ENCODE measurements at regions not wholly inside any gene's neighbourhood (a gene's known extent, or its start where the extent isn't known, plus 50 kb on each side); places are given as distances from the start of the nearest gene placed in this dataset.

- intact Hi-C loops (cut with DNase I), result no loop called here
- DNase-seq (ENCODE audit: low spot score), result no peak
These were observed 113.6 kb upstream of the RET start for GRCh38 chr10:42963312-42963711.

- intact Hi-C loops (cut with DNase I), result no loop called here
- DNase-seq (ENCODE audit: low spot score), result no peak
These were observed 107.7 kb upstream of the RET start for GRCh38 chr10:42969147-42969546.

- DNase-seq (ENCODE audit: low spot score), result peak; percentile 60
- intact Hi-C loops (cut with DNase I), result no loop called here
These were observed 107.0 kb upstream of the RET start for GRCh38 chr10:42969909-42970308.

- intact Hi-C loops (cut with DNase I), result no loop called here
These were observed 106.2 kb upstream of the RET start for GRCh38 chr10:42970451-42971250.

GRCh38 chr10:42971251-42971599, 105.6 kb upstream of the RET start:
- intact Hi-C loops (cut with DNase I), result no loop called here
- no peak for DNase-seq (ENCODE audit: low spot score)

More at GRCh38 chr10:42970451-42971250, 106.2 kb upstream of the RET start:
- peak; percentile 51 for DNase-seq (ENCODE audit: low spot score)

- no peak for DNase-seq (ENCODE audit: low spot score)
- intact Hi-C loops (cut with DNase I), result no loop called here
These were observed 103.9 kb upstream of the RET start for GRCh38 chr10:42972946-42973345.

GRCh38 chr10:42973411-42973810, 103.5 kb upstream of the RET start:
- intact Hi-C loops (cut with DNase I), result no loop called here
- DNase-seq (ENCODE audit: low spot score), result peak; percentile 24

GRCh38 chr10:42973870-42974692, 102.8 kb upstream of the RET start:
- peak; percentile 70 for DNase-seq (ENCODE audit: low spot score)
- intact Hi-C loops (cut with DNase I), result no loop called here

GRCh38 chr10:42974693-42975002, 102.2 kb upstream of the RET start:
- intact Hi-C loops (cut with DNase I), result no loop called here
- no peak for DNase-seq (ENCODE audit: low spot score)

GRCh38 chr10:42975005-42975493, 101.8 kb upstream of the RET start:
- intact Hi-C loops (cut with DNase I), result no loop called here
- DNase-seq (ENCODE audit: low spot score), result peak; percentile 43

- DNase-seq (ENCODE audit: low spot score), result peak; percentile 67
- intact Hi-C loops (cut with DNase I), result no loop called here
These were observed 101.1 kb upstream of the RET start for GRCh38 chr10:42975558-42976340.

- peak; percentile 50 for DNase-seq (ENCODE audit: low spot score)
- intact Hi-C loops (cut with DNase I), result no loop called here
These were observed 100.4 kb upstream of the RET start for GRCh38 chr10:42976351-42977031.

GRCh38 chr10:42977032-42977416, 99.8 kb upstream of the RET start:
- intact Hi-C loops (cut with DNase I), result no loop called here
- DNase-seq (ENCODE audit: low spot score), result peak; percentile 54

GRCh38 chr10:42979181-42979580, 97.7 kb upstream of the RET start:
- peak; percentile 31 for DNase-seq (ENCODE audit: low spot score)

GRCh38 chr10:42979721-42980467, 97.0 kb upstream of the RET start:
- intact Hi-C loops (cut with DNase I), result no loop called here
- DNase-seq (ENCODE audit: low spot score), result peak; percentile 51

More at GRCh38 chr10:42979181-42979580, 97.7 kb upstream of the RET start:
- intact Hi-C loops (cut with DNase I), result no loop called here

GRCh38 chr10:42980553-42981357, 96.1 kb upstream of the RET start:
- intact Hi-C loops (cut with DNase I), result no loop called here
- DNase-seq (ENCODE audit: low spot score), result peak; percentile 65

GRCh38 chr10:42981358-42982236, 95.3 kb upstream of the RET start:
- peak; percentile 63 for DNase-seq (ENCODE audit: low spot score)
- intact Hi-C loops (cut with DNase I), result no loop called here

All from cardiac septum (tissue), 1 donor.